DMS 273 (cell line): ENCODE measurements at regions not wholly inside any gene's neighbourhood (a gene's known extent, or its start where the extent isn't known, plus 50 kb on each side); places are given as distances from the start of the nearest gene placed in this dataset.
"Not testable (repeated sequence)": the region's sequence is repeated elsewhere in the genome, so short reads cannot be mapped to it uniquely, and the experiment has no call there.

Source experiments
- DNase-seq: peaks from one replicate; lab custom pipeline; 2025; ENCODE audit not compliant: unreplicated experiment; lab: John Stamatoyannopoulos, UW

DNA sequence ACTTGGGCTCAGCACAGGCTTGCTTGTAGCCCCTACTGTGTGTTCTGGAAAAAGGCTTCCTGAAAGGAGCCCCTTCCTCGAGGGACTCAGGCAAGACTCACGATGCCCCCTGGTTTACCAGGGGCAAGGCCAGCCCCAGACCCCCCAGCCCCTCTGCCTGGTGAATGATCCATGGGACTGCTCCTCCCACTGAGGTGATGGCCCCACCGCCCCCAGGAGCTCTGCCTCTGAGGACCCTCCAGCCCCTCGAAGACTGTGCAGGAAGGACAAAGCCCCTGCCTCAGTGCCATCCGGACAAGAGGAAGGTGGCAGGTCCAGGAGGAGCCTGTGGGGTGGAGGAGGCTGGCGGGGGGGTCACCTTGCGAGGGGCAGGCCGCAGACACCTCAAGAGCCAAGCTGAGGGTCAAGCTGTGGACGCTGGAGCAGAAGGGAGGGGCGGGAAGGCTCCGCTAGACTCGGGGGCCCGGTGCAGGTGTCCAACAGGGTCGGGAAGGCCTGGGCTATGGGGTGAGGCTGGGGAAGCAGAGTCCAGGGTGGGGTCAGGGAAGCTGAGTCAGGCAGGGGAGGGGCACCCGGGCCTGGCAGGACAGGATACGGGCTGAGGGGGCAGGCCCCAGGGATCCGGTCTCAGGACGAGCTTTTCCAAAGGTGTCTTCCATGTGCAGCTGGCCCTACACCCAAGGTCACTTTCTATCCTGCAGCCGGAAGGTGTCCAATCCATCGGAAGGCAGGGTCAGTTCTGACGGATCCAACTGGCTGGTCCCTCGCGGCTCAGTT is 64.9 kb upstream of the LRPAP1 start:
- not testable (repeated sequence) for DNase-seq

DNA sequence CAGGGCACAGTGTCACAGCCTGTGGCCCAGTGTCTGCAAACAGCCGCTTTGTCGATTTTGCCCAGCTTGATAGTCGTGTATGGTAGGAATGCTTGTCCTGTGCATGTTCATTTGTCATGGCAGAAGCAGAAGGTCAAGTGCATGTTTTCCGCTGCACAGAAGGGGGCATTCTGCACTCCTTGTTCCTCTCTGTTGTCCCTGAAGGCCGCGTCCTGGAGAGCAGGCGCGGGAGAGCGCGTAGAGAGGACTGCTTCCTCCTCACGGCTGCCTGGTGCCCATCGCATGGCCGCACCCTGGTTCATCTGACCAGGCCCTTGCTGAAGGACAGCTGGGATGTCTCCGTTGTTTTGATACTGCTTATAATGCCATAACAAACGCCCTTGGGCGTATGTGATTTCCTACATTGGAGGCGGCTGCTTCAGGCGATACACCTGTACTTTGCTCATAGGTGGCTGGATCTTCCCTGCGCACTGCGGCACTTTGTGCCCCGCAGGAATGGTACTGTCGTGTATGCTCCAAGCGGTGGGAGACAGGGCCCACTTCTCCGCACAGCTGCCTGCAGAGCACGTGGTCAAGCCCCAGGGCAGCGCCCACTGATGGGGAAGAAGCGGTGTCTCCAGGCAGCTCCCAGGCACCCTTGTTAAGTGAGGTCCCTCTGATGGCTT is 63.5 kb upstream of the LRPAP1 start:
- not testable (repeated sequence) for DNase-seq

DNA sequence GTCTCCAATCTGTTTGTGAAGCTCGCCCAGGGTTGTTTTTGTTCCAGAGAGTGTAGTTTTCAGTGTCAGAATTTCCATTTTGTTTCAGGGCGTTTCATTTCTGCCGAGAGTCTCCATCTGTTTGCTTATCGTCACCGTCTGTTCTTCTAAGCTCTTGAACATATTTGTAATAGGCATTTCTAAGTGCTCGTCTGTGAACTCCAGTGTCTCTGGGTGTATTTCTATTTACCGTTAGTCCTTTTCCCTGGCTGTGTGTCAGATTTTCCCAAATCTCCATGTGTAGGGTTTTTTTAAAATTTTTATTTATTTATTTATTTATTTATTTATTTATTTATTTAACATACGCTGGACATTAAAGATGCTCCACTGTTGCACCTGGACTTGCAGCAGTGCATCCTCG is 62.5 kb upstream of the LRPAP1 start:
- DNase-seq: peak; percentile 70

DNA sequence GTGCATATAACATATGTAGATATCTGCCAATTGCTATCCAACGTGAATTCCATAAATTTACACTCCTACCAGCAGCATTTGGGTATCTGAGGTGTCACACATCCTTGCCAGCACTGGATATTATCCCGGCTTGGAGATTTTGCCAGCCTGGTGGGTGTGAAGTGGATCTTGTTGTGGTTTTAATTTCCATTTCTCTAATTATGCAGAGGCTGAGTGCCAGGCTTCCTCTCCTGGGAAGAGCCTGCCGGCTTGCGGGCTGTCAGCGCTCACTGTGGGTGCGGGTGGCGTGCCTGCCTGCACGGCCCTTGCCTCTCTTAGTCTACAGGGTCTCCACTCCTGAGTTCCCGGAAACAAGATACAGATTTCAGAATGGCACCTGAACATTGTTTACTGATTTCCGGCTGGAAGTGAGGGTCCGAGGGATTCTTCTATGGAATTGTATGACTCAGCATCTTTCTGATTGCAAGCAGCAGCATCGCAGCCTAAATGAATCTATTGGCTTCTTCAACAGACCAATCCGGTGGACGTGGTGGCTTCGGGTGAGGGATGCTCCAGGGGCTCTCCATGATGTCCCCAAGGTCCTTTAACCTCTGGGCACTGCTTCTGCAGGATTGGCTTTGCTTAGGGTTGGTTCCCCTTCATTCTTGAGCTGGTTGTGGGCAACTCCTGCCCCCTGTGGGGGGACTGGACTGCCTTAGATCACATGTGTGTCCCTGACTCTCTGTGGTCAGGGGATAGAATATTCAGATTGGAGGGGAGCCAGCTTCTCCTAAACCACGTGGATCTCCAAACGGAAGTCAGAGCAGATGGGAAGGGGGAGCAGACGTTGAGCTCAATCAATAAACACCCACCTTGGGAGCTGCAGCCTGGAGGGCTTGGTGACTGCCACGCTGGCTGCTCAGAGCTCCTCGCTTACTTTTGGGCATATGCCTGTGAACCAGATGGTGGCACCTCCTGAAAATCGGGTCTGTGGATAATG is 58.0 kb upstream of the LRPAP1 start:
- DNase-seq: peak; percentile 78

DNA sequence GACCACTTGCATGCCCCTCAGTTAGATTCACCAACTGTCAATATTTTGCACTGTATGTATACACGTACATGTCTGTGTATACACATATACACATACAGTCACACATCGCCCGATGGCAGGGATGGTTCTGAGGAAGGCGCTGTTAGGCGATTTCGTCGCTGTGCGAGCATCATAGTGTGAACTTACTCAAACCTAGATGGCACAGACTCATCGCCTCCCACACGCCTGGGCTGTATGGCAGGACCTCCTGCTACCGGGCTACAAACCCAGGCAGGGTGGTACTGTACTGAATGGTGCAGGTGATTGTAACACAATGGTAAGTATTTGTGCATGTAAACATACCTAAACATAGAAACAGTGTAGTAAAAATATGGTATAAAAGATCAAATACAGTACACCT is 57.2 kb upstream of the LRPAP1 start:
- not testable (repeated sequence) for DNase-seq

DNA sequence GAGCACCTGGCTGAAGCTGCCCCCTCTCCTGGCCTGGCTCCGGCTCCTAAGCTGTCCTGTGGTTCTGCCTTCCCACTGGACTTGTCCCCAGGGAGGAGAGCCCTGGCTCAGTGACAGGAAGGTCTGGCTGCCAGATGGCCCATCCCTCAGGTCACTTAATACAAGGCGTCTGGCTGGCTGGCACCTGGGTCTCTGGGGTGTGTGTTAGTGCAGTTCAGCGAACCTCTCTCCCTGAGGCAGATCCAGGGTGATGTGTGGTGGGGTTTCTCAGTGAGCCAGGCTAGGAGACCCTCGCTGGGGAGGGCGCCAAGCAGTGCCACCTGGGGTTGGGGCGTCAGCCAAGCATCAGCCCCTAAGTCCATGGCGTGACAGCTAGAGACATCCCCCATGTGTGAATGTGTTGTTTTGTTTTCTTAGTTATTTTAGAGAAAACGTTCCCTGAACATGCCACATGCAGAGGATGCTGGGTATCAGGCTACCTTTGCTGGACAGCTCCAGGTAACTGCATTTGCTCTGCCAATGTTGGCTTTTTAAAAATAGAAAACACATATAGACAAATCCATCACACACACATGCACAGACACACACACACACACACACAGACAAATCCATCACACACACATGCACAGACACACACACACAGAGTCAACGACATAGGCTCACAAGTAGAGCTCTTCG is 56.4 kb upstream of the LRPAP1 start:
- peak; percentile 45 for DNase-seq

DNA sequence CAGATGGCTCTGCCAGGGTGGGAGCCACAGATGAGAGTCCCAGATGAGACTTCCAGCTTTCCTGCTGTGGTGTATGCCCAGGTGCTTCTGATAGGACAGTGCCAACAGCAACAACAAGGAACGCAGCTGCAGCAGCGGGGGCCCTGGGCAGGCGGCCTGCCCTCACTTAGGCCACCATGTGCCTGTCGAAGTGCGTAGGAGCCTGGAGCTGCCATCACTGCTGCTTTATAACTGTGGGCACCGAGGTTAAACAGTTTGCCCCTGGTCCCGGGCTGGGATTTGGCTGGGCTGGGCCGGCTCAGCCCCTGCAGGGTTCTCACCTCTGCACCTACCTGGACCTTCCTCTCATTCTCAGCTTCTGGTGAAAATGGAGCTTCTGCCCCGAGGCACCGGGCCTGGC is 54.4 kb upstream of the LRPAP1 start:
- DNase-seq: not testable (repeated sequence)

DNA sequence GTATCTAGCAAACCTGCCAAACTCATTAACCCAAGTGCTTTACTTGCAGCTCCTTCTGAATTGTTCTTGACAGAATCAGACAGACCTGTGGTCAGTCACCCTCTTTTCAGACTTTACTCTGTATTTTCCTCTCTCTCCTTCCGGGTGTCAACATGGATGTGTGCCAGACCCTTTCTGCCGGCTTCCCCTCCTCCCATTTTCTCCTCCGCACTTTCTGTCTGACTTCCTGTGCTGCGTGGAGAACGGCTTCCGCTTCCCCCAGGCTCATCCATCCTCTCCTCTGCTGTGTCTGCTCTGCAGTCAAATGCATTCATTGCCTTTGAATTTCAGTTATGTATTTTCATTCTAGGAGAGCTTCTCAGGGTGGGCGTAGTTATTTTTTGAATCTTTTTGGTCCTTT is 53.3 kb upstream of the LRPAP1 start:
- not testable (repeated sequence) for DNase-seq

DNA sequence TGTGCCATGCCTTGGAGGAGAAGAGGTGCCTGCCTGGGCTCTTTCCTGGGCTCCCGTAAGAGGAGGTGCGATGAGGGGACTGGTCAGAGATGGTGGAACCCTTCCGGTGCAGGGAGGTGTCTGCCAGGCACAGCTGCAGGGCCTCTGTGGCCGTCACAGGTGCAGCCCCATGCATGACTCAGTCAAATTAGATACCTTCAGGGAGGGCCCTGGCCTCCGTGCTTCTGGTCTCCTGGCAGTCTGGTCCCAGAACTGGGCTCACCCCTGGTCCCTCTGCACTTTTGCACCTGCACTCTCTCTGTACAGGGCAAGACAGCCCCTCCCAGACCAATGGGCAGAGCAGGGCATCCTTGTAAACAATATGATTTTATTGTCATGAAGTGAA is 49.9 kb upstream of the LRPAP1 start:
- no peak for DNase-seq
